Activated naive CD4-positive, alpha-beta T cell treated with anti-CD3 and anti-CD28 coated beads, Interleukin-2, amount 50 U/mL, for 24 hours (primary cell): ENCODE measurements at regions not wholly inside any gene's neighbourhood (a gene's known extent, or its start where the extent isn't known, plus 50 kb on each side); places are given as distances from the start of the nearest gene placed in this dataset.
"Not testable (repeated sequence)": the region's sequence is repeated elsewhere in the genome, so short reads cannot be mapped to it uniquely, and the experiment has no call there.

Experiments
- H3K27ac Mint-ChIP-seq: one replicate; pipeline ENCODE4 v1.8.0; 2021; ENCODE audit warnings: mild to moderate bottlenecking, mixed read lengths
- H3K27me3 Mint-ChIP-seq: one replicate; pipeline ENCODE4 v1.8.0; 2021; ENCODE audit warnings: mixed read lengths
- H3K36me3 Mint-ChIP-seq: one replicate; pipeline ENCODE4 v1.8.0; 2021; ENCODE audit warnings: mixed read lengths
- H3K4me1 Mint-ChIP-seq: one replicate; pipeline ENCODE4 v1.8.0; 2021; ENCODE audit warnings: mixed read lengths
- H3K4me3 Mint-ChIP-seq: one replicate; pipeline ENCODE4 v1.8.0; 2021; ENCODE audit warnings: mild to moderate bottlenecking, mixed read lengths
- H3K9me3 Mint-ChIP-seq: one replicate; pipeline ENCODE4 v1.8.0; 2021; ENCODE audit warnings: mixed read lengths

- H3K4me1 Mint-ChIP-seq = no peaks in the 10 kb centered on the region
- no peaks in the 10 kb centered on the region for H3K9me3 Mint-ChIP-seq
- H3K36me3 Mint-ChIP-seq = no peaks in the 10 kb centered on the region
- no peaks in the 10 kb centered on the region for H3K27me3 Mint-ChIP-seq
- no peak overlapping the region for H3K27ac Mint-ChIP-seq
- H3K4me3 Mint-ChIP-seq = no peak overlapping the region
Observed at GRCh38 chr1:116185161-116185701, 74.0 kb downstream of the MAB21L3 start.

GRCh38 chr1:116189481-116189880, 78.3 kb downstream of the MAB21L3 start:
- H3K4me1 Mint-ChIP-seq = peaks cover 7% of the 10 kb centered on the region
- no peaks in the 10 kb centered on the region for H3K9me3 Mint-ChIP-seq
- no peak overlapping the region for H3K4me3 Mint-ChIP-seq
- H3K36me3 Mint-ChIP-seq = no peaks in the 10 kb centered on the region
- H3K27me3 Mint-ChIP-seq = no peaks in the 10 kb centered on the region
- H3K27ac Mint-ChIP-seq = peak overlapping the region; percentile 49

- Mint-ChIP-seq H3K9me3 (no peaks in the 10 kb centered on the region), H3K4me3 (no peak overlapping the region), H3K27ac (no peak overlapping the region), H3K4me1 (peaks cover 14% of the 10 kb centered on the region), H3K27me3 (no peaks in the 10 kb centered on the region), H3K36me3 (no peaks in the 10 kb centered on the region)
Observed at GRCh38 chr1:116191294-116191693, 80.1 kb downstream of the MAB21L3 start.

GRCh38 chr1:116193768-116194167, 82.6 kb downstream of the MAB21L3 start:
- no peaks in the 10 kb centered on the region for H3K9me3 Mint-ChIP-seq
- no peak overlapping the region for H3K4me3 Mint-ChIP-seq
- H3K27ac Mint-ChIP-seq = no peak overlapping the region
- no peaks in the 10 kb centered on the region for H3K27me3 Mint-ChIP-seq
- H3K36me3 Mint-ChIP-seq = no peaks in the 10 kb centered on the region
- H3K4me1 Mint-ChIP-seq = peaks cover 14% of the 10 kb centered on the region

GRCh38 chr1:116194568-116194967, 83.4 kb downstream of the MAB21L3 start:
- H3K27ac Mint-ChIP-seq = no peak overlapping the region
- no peak overlapping the region for H3K4me3 Mint-ChIP-seq
- H3K27me3 Mint-ChIP-seq = no peaks in the 10 kb centered on the region
- peaks cover 14% of the 10 kb centered on the region for H3K4me1 Mint-ChIP-seq
- no peaks in the 10 kb centered on the region for H3K9me3 Mint-ChIP-seq
- H3K36me3 Mint-ChIP-seq = no peaks in the 10 kb centered on the region

GRCh38 chr1:116195077-116195868, 84.1 kb downstream of the MAB21L3 start:
- Mint-ChIP-seq H3K4me3 (no peak overlapping the region), H3K27ac (no peak overlapping the region), H3K9me3 (no peaks in the 10 kb centered on the region)

GRCh38 chr1:116200343-116200742, 89.1 kb downstream of the MAB21L3 start:
- H3K36me3 Mint-ChIP-seq, H3K4me1 Mint-ChIP-seq, H3K27me3 Mint-ChIP-seq, H3K9me3 Mint-ChIP-seq, H3K27ac Mint-ChIP-seq, H3K4me3 Mint-ChIP-seq: not testable (repeated sequence)

More at GRCh38 chr1:116195077-116195868, 84.1 kb downstream of the MAB21L3 start:
- Mint-ChIP-seq H3K27me3 (no peaks in the 10 kb centered on the region), H3K4me1 (peaks cover 14% of the 10 kb centered on the region), H3K36me3 (no peaks in the 10 kb centered on the region)

- Mint-ChIP-seq H3K4me1 (no peaks in the 10 kb centered on the region), H3K27me3 (peaks cover 3% of the 10 kb centered on the region), H3K9me3 (peaks cover 5% of the 10 kb centered on the region), H3K27ac (no peak overlapping the region), H3K36me3 (peaks cover 4% of the 10 kb centered on the region), H3K4me3 (no peak overlapping the region)
Observed at GRCh38 chr1:116201911-116202310, 90.7 kb downstream of the MAB21L3 start.

- Mint-ChIP-seq H3K4me3 (no peak overlapping the region), H3K36me3 (peaks cover 4% of the 10 kb centered on the region), H3K27ac (no peak overlapping the region), H3K9me3 (peaks cover 5% of the 10 kb centered on the region), H3K27me3 (peaks cover 3% of the 10 kb centered on the region), H3K4me1 (no peaks in the 10 kb centered on the region)
Observed at GRCh38 chr1:116203181-116203723, 92.1 kb downstream of the MAB21L3 start.

- Mint-ChIP-seq H3K36me3 (peaks cover 4% of the 10 kb centered on the region), H3K27ac (no peak overlapping the region), H3K9me3 (peaks cover 5% of the 10 kb centered on the region), H3K27me3 (peaks cover 3% of the 10 kb centered on the region), H3K4me3 (no peak overlapping the region), H3K4me1 (no peaks in the 10 kb centered on the region)
Observed at GRCh38 chr1:116203920-116204319, 92.7 kb downstream of the MAB21L3 start.

GRCh38 chr1:116205941-116206679, 94.9 kb downstream of the MAB21L3 start:
- peaks cover 5% of the 10 kb centered on the region for H3K9me3 Mint-ChIP-seq
- H3K36me3 Mint-ChIP-seq = peaks cover 4% of the 10 kb centered on the region
- no peak overlapping the region for H3K27ac Mint-ChIP-seq
- no peaks in the 10 kb centered on the region for H3K4me1 Mint-ChIP-seq
- no peak overlapping the region for H3K4me3 Mint-ChIP-seq
- H3K27me3 Mint-ChIP-seq = peaks cover 3% of the 10 kb centered on the region

- Mint-ChIP-seq H3K9me3 (peaks cover 5% of the 10 kb centered on the region), H3K27me3 (no peaks in the 10 kb centered on the region), H3K4me3 (no peak overlapping the region), H3K4me1 (no peaks in the 10 kb centered on the region), H3K27ac (peak overlapping the region; percentile 13), H3K36me3 (peaks cover 4% of the 10 kb centered on the region)
Observed at GRCh38 chr1:116207126-116207735, 96.0 kb downstream of the MAB21L3 start.

GRCh38 chr1:116208136-116208535, 96.9 kb downstream of the MAB21L3 start:
- no peak overlapping the region for H3K4me3 Mint-ChIP-seq
- no peaks in the 10 kb centered on the region for H3K27me3 Mint-ChIP-seq
- no peak overlapping the region for H3K27ac Mint-ChIP-seq
- H3K9me3 Mint-ChIP-seq = peaks cover 5% of the 10 kb centered on the region
- peaks cover 4% of the 10 kb centered on the region for H3K36me3 Mint-ChIP-seq
- no peaks in the 10 kb centered on the region for H3K4me1 Mint-ChIP-seq

- Mint-ChIP-seq H3K27ac (no peak overlapping the region), H3K36me3 (no peaks in the 10 kb centered on the region), H3K9me3 (no peaks in the 10 kb centered on the region), H3K4me1 (no peaks in the 10 kb centered on the region), H3K27me3 (no peaks in the 10 kb centered on the region), H3K4me3 (no peak overlapping the region)
Observed at GRCh38 chr1:116211294-116211693, 100.1 kb downstream of the MAB21L3 start.

- Mint-ChIP-seq H3K4me3 (no peak overlapping the region), H3K9me3 (no peaks in the 10 kb centered on the region), H3K4me1 (no peaks in the 10 kb centered on the region), H3K36me3 (no peaks in the 10 kb centered on the region), H3K27ac (no peak overlapping the region), H3K27me3 (no peaks in the 10 kb centered on the region)
Observed at GRCh38 chr1:116218922-116219321, 107.7 kb downstream of the MAB21L3 start.
